GM12864 (cell line): ENCODE measurements at regions not wholly inside any gene's neighbourhood (a gene's known extent, or its start where the extent isn't known, plus 50 kb on each side); places are given as distances from the start of the nearest gene placed in this dataset.

ENCODE experiments used
- DNase-seq: peaks from one replicate; pipeline ENCODE4 v3.0.0-alpha.2; 2011; ENCODE audit warnings: low read depth
- H3K4me3 ChIP-seq: 2 replicates; pipeline ENCODE4 v1.5.1; 2011; ENCODE audit warnings: mild to moderate bottlenecking, low read depth, low read length, control low read depth
- CTCF ChIP-seq: IDR thresholded peaks from 2 replicates; pipeline ENCODE4 v1.5.1; 2011; ENCODE audit warnings: low read depth, mild to moderate bottlenecking, moderate library complexity, low read length, control low read depth, inconsistent platforms; ENCODE audit errors: missing control alignments

- H3K4me3 ChIP-seq = no peak overlapping the region
- no peak for DNase-seq
- no peak for TF ChIP-seq CTCF
Measured at GRCh38 chrX:134714633-134715110, 56.4 kb upstream of the PLAC1 start.

- DNase-seq = no peak
- no peak overlapping the region for H3K4me3 ChIP-seq
- TF ChIP-seq CTCF = no peak
Measured at GRCh38 chrX:134713618-134714107, 55.4 kb upstream of the PLAC1 start.

GRCh38 chrX:134712272-134712671 is 54.0 kb upstream of the PLAC1 start:
- no peak overlapping the region for H3K4me3 ChIP-seq
- no peak for TF ChIP-seq CTCF
- DNase-seq = no peak

GRCh38 chrX:134711135-134711921 is 53.1 kb upstream of the PLAC1 start:
- TF ChIP-seq CTCF = no peak
- no peak for DNase-seq
- H3K4me3 ChIP-seq = no peak overlapping the region
